HG02798 (cell line): ENCODE measurements at regions not wholly inside any gene's neighbourhood (a gene's known extent, or its start where the extent isn't known, plus 50 kb on each side); places are given as distances from the start of the nearest gene placed in this dataset.
"Not testable (repeated sequence)": the region's sequence is repeated elsewhere in the genome, so short reads cannot be mapped to it uniquely, and the experiment has no call there.

Experiments used
- ATAC-seq: cut with Tn5 transposase; IDR thresholded peaks from one replicate; pipeline ENCODE4 v1.9.1; 2021; ENCODE audit warnings: mild to moderate bottlenecking; ENCODE audit not compliant: unreplicated experiment, poor library complexity

DNA sequence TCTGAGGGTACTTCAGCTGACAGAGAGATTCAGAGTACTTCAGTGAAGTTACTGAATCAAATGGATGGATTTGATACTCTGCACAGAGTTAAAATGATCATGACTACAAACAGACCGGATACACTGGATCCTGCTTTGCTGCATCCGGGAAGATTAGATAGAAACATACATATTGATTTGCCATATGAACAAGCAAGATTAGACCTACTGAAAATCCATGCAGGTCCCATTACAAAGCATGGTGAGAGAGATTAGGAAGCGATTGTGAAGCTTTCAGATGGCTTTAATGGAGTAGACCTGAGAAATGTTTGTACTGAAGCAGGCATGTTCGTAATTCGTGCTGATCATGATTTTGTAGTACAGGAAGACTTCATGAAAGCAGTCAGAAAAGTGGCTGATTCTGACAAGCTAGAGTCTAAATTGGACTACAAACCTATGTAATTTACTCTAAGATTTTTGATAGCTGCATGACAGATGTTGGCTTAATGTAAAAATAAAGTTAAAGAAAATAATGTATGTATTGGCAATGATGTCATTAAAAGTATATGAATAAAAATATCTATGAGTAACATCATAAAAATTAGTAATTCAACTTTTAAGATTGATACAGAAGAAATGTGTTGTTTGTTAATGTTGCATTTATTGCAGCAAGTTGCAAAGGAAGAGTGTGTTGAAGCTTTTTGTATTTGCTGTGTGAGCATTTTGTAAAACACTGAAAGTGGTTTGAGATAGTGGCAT, 136.1 kb upstream of the RAP1B start:
- no peak for ATAC-seq

GRCh38 chr12:68476794-68477193, 133.9 kb upstream of the RAP1B start:
- no peak for ATAC-seq

DNA sequence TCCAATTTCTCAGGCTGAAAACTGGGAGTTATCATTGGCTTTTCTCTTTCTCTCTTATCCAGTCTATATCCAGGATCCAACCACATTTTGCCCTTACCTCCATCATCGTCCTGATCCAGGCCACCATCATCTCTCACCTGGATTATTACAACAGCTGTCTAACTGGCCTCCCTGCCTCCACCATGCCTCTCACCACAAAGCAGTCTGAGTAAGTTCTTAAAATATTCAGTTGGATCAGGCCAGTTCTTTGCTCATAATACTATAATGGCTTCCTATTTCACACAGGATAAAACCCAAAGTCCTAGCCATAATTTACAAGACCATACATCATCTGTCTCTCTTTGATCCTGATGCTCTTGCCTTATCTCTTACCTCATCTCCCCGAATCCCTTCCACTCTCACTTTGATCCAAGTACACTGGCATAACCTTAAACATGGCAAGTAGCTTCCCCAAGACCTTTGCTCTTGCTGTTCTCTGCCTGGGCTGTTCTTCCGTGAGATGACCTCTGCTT, 133.4 kb upstream of the RAP1B start:
- ATAC-seq = no peak

GRCh38 chr12:68477906-68478305, 132.8 kb upstream of the RAP1B start:
- ATAC-seq = no peak

GRCh38 chr12:68478516-68479260, 132.0 kb upstream of the RAP1B start:
- ATAC-seq = no peak

- no peak for ATAC-seq
Observed at GRCh38 chr12:68479261-68479895, 131.3 kb upstream of the RAP1B start.

DNA sequence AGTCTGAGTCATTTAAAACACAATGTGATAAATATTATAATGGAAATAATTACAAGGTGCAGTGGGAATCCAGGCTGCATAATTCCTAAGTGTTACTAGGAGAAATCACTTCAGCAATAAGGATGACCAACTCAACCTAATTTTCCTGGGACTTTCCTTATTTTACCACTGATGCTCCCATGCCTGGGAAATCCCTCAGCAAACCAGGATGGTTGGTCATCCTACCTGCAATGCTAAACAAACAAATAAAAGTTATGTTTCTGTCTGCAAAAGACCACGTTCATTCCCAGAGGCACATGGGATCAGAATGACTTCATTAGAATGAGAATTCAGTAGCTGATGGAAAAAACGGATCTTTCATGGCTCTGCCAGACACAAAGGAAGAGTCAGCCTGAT, 130.8 kb upstream of the RAP1B start:
- no peak for ATAC-seq

GRCh38 chr12:68480526-68480925, 130.2 kb upstream of the RAP1B start:
- no peak for ATAC-seq

DNA sequence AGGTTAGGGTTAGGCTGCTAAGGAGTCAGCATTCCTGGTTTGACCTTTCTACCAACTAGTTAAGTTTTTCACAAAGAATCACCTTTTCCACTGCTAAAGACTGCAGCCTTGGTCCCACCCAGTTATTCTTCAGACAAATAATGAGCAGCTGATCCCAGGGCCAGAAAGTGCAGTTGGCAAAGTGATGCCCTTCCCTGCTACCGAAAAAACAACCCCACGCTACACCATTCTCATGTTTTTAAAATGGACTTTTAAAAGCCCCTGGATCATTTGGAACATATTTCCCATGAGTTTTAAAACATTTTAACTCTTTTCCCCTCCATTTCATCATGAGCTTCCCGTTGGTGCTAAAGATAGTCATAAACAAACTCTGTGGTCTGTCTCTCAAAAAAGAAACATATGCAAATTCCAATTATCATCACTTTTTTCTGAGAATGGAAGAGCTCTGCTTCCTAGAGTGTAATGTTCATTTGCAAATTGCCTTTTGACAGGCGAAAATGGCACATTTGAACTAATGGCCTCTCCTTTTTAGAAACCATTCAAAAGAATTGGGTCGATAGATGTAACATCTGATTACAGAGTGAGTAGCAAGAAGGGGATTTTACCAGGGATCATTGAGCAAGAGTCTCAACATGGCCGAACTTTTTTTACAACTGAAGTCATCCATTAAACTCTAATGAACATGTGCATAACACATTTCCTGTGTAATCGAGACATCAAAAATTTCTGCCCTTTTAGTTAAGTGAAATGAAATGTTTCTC, 129.3 kb upstream of the RAP1B start:
- peak; percentile 64 for ATAC-seq

GRCh38 chr12:68482014-68482413, 128.7 kb upstream of the RAP1B start:
- no peak for ATAC-seq

DNA sequence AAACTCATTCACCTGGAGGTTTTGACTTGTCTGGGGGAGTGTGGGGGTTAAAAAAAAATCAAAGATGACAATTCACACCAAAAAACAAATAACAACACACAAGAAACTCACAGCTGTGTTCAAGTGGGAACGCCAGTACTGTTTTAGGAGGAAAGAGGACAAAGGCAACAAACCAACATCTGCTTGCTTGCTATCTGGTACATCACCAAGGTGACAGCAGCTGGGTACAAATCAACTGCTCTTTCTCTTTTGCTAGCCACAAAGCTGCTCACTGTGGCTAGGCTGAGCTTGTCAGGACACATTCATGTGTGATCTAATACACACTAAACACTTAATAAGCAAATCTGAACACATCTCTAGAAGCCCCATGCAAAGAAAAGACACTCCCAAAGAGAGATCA, 128.0 kb upstream of the RAP1B start:
- peak; percentile 83 for ATAC-seq

DNA sequence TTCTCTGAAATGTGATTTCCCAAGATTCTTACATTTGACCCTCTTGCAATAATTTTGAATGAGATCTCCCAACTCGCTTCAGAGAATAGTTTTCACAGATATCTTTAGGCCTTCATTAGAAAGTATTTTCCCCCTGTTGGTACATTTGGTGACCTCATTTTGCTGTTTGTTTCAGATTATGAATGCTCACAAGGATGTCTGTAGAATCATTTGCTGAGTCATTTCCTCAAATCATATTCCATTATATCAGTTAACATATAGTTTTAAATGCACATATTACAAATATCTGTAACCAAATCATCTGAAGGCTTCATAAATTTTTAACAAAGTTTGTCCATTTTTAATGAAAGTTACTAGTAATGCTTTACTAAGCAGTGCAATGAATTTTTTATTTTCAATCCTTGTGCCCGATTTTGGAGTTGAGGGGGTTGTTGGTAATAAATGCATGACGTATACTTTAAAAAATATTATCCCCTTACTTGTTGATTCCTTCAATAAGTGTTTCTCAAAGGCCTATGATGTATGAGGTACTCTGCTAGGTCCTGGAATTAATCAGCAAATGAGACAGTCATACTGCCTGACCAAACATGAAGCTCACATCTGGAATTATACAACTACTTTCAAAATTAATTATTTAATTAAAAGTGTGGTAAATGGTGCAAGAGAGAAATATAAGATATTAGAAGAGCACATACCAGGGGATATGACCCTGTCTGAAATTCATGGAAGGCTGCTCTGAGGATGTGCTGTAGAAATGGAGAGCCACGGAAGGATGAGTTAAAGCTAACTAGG, 126.9 kb upstream of the RAP1B start:
- ATAC-seq = no peak

DNA sequence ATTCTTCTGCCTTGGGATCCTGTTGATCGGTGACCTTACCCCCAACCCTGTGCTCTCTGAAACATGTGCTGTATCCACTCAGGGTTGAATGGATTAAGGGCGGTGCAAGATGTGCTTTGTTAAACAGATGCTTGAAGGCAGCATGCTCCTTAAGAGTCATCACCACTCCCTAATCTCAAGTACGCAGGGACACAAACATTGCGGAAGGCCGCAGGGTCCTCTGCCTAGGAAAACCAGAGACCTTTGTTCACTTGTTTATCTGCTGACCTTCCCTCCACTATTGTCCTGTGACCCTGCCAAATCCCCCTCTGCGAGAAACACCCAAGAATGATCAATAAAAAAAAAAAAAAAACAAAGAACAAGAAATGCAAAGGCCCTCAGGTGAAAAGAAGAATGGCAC, 126.1 kb upstream of the RAP1B start:
- not testable (repeated sequence) for ATAC-seq

- ATAC-seq = not testable (repeated sequence)
Observed at GRCh38 chr12:68486449-68486848, 124.2 kb upstream of the RAP1B start.

GRCh38 chr12:68487721-68488309, 122.9 kb upstream of the RAP1B start:
- ATAC-seq = peak; percentile 76

GRCh38 chr12:68489273-68489672, 121.4 kb upstream of the RAP1B start:
- no peak for ATAC-seq

GRCh38 chr12:68490476-68490875, 120.2 kb upstream of the RAP1B start:
- ATAC-seq = no peak

DNA sequence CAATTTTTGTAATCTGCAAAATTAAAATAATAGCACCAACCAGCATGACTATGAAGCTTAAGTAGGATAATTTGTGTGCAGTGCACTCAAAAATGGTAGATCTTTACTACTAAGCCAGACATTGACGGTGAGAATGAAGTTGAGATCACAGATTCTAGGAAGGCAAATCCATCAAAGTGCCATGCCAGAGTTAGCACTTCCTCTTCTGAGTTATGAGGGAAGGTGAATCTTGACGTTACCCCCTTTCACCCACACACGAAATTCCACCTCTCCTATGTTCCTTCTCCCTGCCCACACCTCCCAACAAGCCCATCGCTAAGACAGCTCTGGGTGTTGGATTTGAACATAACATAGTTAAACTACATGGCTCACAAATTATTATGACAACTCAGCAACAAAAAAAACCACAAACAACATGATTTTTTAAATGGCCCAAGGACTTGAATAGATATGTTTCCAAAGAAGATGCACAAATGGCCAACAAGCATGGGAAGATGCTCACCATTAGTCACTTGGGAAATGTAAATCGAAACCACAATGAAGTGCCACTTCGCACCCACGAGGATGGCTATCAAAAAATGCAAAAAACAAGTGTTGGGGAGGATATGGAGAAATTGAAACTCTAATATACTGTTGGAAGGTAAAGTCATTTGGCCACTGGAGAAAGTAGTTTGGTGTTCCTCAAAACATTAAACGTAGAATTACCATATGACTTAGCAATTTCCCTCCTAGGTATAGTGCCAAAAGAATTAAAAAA, 119.3 kb upstream of the RAP1B start:
- ATAC-seq = no peak
